LHCN-M2 (cell line): ENCODE measurements at regions not wholly inside any gene's neighbourhood (a gene's known extent, or its start where the extent isn't known, plus 50 kb on each side); places are given as distances from the start of the nearest gene placed in this dataset.
"Not testable (repeated sequence)": the region's sequence is repeated elsewhere in the genome, so short reads cannot be mapped to it uniquely, and the experiment has no call there.

Source experiments
- DNase-seq: peaks from one replicate; pipeline ENCODE4 v3.0.0-alpha.2; 2012; ENCODE audit warnings: low read depth

GRCh38 chr3:11898611-11899325, 52.1 kb upstream of the TAMM41 start:
- DNase-seq = no peak

- not testable (repeated sequence) for DNase-seq
Observed at GRCh38 chr3:11899389-11899788, 52.7 kb upstream of the TAMM41 start.

DNA sequence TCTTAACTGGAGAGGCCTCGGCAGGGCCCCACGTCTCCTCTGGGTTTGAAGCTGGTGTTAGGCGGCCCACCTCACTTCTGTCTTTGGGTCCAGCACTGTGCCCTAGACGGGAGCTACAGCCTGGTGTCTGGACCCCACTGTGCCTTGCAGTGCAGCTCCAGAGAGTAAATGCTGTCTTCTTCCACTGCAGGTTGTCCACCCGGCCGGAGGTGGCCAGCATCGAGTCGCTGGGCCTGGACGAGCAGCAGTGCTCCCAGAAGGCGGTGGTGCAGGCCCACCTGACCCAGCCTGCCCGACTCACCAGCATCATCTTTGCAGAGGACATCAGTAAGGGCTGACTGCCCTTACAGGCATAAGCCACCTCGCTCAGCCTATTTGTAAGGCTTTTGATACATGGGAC, 53.1 kb upstream of the TAMM41 start:
- no peak for DNase-seq

GRCh38 chr3:11900824-11901223, 54.1 kb upstream of the TAMM41 start:
- no peak for DNase-seq

- no peak for DNase-seq
Observed at GRCh38 chr3:11901286-11901875, 54.7 kb upstream of the TAMM41 start.

DNA sequence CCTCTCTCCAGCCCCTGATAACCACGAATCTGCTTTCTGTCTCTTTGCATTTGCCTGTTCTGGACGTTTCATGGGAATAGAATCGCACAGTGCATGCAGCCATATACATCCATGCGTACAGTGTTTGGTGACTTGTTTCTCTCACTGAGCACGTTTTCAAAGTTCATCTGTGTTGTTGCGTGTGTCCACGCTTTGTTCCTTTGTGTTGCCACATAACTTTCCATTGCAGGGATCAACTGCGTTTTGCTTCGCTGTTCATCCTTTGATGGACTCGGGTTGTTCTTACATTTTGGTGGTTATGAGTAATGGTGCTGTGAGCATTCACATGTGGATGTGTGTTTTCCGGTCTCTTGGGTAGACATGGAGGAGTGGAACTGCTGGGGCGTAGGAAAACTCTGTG, 56.4 kb upstream of the TAMM41 start:
- DNase-seq = no peak

DNA sequence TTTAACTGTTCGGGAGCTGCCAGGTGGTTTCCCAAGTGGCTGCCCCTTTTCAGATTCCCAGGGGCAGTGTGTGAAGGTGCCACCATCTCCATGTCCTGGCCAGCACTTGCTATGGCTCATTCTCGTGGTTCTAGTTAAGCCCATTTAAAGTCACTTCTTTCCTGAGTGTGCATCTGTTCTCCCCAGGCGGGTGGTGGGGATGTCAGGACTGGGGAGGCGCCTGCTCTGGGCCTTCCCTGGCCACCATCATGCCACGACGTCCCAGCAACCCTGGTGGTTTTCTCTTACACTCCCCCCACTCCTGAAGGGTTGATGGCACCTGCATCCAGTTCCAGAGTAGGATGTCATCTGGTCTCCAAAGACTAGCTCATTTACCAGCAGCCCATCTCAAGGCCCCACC, 56.8 kb upstream of the TAMM41 start:
- no peak for DNase-seq

- DNase-seq = no peak
Observed at GRCh38 chr3:11904157-11904556, 57.5 kb upstream of the TAMM41 start.

GRCh38 chr3:11906407-11906806, 59.7 kb upstream of the TAMM41 start:
- no peak for DNase-seq

GRCh38 chr3:11907667-11908660, 61.3 kb upstream of the TAMM41 start:
- peak; percentile 5 for DNase-seq

DNA sequence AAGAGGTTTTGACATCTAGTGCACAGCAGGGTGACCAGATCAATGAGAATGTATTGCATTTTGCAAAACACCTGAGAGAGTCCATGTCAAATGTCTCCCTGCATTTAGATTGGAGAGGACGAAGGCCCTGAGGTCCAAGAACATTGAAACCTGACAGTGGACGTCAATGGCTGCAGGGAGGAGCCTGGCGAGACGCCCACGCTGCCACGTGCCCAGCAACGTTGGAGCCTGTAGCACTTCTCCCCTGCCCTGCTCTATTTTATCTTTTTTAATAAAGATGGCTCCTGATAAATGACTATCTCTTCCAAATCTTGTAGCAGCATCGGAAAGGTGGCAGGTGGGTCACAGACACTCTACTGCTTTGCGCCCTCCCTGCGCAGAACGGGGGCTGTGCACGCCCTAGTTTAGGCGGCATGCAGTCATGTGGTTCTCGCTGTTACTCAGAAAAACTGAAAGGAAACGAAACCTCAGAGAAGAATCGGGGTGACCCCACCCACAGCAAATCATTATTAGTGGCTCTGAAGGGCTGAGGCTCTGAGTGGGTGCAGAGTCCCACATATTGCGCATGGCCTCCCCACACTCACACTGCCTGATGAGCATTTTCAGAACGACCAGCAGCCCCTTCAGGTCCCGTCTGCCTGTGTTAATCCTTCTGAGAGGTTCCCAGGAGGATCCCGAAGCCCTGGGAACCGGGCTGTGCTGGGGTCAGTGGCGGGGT, 62.5 kb upstream of the TAMM41 start:
- no peak for DNase-seq

DNA sequence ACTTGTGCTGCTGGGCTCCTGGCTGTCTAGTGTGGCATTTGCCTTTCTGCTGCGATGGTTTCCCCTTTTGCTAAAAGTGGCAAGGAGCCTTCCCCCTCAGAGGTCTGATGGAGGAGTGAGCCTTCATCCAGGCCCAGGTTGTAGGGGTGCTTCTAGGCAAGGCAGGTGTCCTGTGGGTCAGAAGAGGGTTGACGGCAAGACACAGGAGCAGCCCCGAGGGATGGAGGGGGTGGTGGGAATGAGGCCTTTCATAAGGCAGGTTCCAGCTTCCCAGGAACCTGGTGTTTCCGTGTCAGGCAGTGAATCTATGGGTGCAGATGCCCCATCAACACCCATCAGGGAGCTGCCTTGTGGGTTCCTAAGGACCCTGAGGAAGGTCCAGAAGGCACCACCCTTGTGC, 63.0 kb upstream of the TAMM41 start:
- no peak for DNase-seq

GRCh38 chr3:11910216-11910930, 63.7 kb upstream of the TAMM41 start:
- DNase-seq = not testable (repeated sequence)

DNA sequence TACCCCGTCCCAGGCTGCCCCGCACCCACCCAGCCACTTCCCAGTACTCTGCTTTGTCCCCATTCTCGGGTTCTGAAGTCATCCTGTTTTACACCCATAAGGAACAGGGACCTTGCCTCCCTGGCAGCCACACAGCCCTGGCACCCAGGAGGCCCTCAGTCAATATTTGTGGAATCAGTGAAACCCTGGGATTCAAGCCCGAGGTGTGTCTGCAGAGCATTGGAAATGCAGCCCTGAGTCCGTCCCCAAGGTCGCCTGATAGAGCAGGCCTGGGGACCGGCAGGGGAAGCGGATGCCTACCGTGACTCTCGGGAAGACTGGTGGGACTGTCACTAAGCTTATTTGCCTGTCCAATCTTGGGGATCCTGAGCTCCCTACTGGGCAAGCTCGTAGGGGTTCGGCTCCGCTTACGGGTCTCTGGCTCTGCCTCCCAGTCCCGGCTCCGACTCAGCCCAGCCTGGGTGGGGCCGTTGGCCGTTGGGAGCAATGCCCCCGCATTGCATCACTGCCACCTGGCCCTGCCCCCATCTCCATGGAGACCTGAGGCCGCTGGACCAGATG, 64.4 kb upstream of the TAMM41 start:
- no peak for DNase-seq

DNA sequence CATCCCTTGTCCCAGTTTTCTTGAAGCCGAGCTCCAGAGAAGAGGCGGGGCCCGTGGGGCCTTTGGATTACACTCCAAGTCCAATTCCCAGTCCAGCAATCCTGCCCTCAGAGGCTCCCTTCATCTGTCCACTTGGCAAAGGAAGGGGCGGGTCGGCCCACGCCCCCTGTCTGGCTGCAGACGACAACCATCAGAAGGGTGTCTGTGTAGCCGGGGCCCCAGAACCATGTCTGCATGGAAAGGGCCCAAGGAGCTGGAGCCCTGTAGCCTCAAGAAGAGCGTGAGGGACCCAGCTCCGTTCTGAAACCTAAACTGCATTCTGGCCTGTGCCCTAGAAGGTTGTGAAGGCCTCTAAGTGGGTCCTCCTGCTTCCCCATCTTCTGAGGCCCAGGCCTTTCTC, 65.2 kb upstream of the TAMM41 start:
- not testable (repeated sequence) for DNase-seq

DNA sequence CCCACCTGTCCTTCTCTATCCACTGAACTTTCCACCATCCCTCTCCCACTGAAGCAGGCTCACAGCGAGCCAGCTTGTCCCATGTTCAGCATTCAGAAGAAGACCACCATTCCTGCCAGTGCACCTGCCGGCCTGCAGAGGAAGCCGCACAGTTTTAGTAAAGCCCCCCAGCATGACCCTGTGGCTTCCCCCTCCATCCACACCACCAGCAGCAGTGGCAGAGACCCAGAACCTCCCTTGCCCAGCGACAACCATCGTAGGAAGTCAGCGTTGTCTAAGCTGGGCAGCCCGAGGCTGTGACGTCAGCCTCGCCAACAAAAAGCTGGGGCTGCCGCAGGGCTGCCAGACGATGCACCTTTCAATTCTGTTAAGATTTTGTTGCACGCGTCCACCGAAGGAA, 66.6 kb upstream of the TAMM41 start:
- DNase-seq = no peak

- no peak for DNase-seq
Observed at GRCh38 chr3:11914041-11914440, 67.4 kb upstream of the TAMM41 start.

- no peak for DNase-seq
Observed at GRCh38 chr3:11914651-11915050, 68.0 kb upstream of the TAMM41 start.

GRCh38 chr3:11915621-11916424, 69.1 kb upstream of the TAMM41 start:
- no peak for DNase-seq

- DNase-seq = not testable (repeated sequence)
Observed at GRCh38 chr3:11916425-11916762, 69.7 kb upstream of the TAMM41 start.
